Jurkat, Clone E6-1 (cell line): ENCODE measurements at regions not wholly inside any gene's neighbourhood (a gene's known extent, or its start where the extent isn't known, plus 50 kb on each side); places are given as distances from the start of the nearest gene placed in this dataset.
"Not testable (repeated sequence)": the region's sequence is repeated elsewhere in the genome, so short reads cannot be mapped to it uniquely, and the experiment has no call there.

ENCODE experiments used
- DNase-seq: peaks from one replicate; pipeline ENCODE4 v3.0.0-alpha.2; 2011; ENCODE audit warnings: low read depth, low spot score
- H3K4me3 ChIP-seq: 2 replicates; pipeline ENCODE4 v1.5.1; 2011; ENCODE audit warnings: mild to moderate bottlenecking, low read length, control low read depth, moderate library complexity

- no peak for DNase-seq
- no peak overlapping the region for H3K4me3 ChIP-seq
Observed at GRCh38 chr4:146124023-146124680, 51.4 kb upstream of the LSM6 start.

- DNase-seq, result no peak
- no peak overlapping the region for H3K4me3 ChIP-seq
Observed at GRCh38 chr4:146123231-146123630, 52.3 kb upstream of the LSM6 start.

GRCh38 chr4:146122398-146122797 is 53.1 kb upstream of the LSM6 start:
- DNase-seq, result no peak

GRCh38 chr4:146121757-146122156 is 53.8 kb upstream of the LSM6 start:
- no peak for DNase-seq
- H3K4me3 ChIP-seq, result no peak overlapping the region

More at GRCh38 chr4:146122398-146122797, 53.1 kb upstream of the LSM6 start:
- no peak overlapping the region for H3K4me3 ChIP-seq

GRCh38 chr4:146119845-146120404 is 55.6 kb upstream of the LSM6 start:
- DNase-seq, result no peak
- H3K4me3 ChIP-seq, result no peak overlapping the region

GRCh38 chr4:146114066-146114465 is 61.5 kb upstream of the LSM6 start:
- H3K4me3 ChIP-seq, result no peak overlapping the region
- no peak for DNase-seq

GRCh38 chr4:146113171-146113570 is 62.3 kb upstream of the LSM6 start:
- no peak for DNase-seq
- no peak overlapping the region for H3K4me3 ChIP-seq

- no peak overlapping the region for H3K4me3 ChIP-seq
- DNase-seq, result no peak
Observed at GRCh38 chr4:146112389-146112788, 63.1 kb upstream of the LSM6 start.

GRCh38 chr4:146110871-146111485 is 64.5 kb upstream of the LSM6 start:
- DNase-seq, result no peak

GRCh38 chr4:146108756-146109155 is 66.8 kb upstream of the LSM6 start:
- no peak for DNase-seq
- H3K4me3 ChIP-seq, result no peak overlapping the region

More at GRCh38 chr4:146110871-146111485, 64.5 kb upstream of the LSM6 start:
- H3K4me3 ChIP-seq, result no peak overlapping the region

GRCh38 chr4:146107587-146108240 is 67.8 kb upstream of the LSM6 start:
- DNase-seq, result no peak
- H3K4me3 ChIP-seq, result no peak overlapping the region

GRCh38 chr4:146105464-146105863 is 70.1 kb upstream of the LSM6 start:
- DNase-seq, result no peak
- H3K4me3 ChIP-seq, result no peak overlapping the region

- DNase-seq, result no peak
- no peak overlapping the region for H3K4me3 ChIP-seq
Observed at GRCh38 chr4:146104541-146104940, 71.0 kb upstream of the LSM6 start.

- H3K4me3 ChIP-seq, DNase-seq: not testable (repeated sequence)
Observed at GRCh38 chr4:146104052-146104451, 71.5 kb upstream of the LSM6 start.

- DNase-seq, result no peak
- H3K4me3 ChIP-seq, result no peak overlapping the region
Observed at GRCh38 chr4:146099585-146099984, 75.9 kb upstream of the LSM6 start.

GRCh38 chr4:146098978-146099377 is 76.5 kb upstream of the LSM6 start:
- H3K4me3 ChIP-seq, result no peak overlapping the region
- no peak for DNase-seq

GRCh38 chr4:146098397-146098796 is 77.1 kb upstream of the LSM6 start:
- DNase-seq, result no peak
- H3K4me3 ChIP-seq, result no peak overlapping the region

- no peak for DNase-seq
- H3K4me3 ChIP-seq, result no peak overlapping the region
Observed at GRCh38 chr4:146096371-146096770, 79.1 kb upstream of the LSM6 start.

- H3K4me3 ChIP-seq, result no peak overlapping the region
- DNase-seq, result no peak
Observed at GRCh38 chr4:146095860-146096259, 79.7 kb upstream of the LSM6 start.

GRCh38 chr4:146095091-146095690 is 80.3 kb upstream of the LSM6 start:
- peak; percentile 32 for DNase-seq
- H3K4me3 ChIP-seq, result no peak overlapping the region
